ENCODE measurements at regions not wholly inside any gene's neighbourhood (a gene's known extent, or its start where the extent isn't known, plus 50 kb on each side); places are given as distances from the start of the nearest gene placed in this dataset.

DNA sequence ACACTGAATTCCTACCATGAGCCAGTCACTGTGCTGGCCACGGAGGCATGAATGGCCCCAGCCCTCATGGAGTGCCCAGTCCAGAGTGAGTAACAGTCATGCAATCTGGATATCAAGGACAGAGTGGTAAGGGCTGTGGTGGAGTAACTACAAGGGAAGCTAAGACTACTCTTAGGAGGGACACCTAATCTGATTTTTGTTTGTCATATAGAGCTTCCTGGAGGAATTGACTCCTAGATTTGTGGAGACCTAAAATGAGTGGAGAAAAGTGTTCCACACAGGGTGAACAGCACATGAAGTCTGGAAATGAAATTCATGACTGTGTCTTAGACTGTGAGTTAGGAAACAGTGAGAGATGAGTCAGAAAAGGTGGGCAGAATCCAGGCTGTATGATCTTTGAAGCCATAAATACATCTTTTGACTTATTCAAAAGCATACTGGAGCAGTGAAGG, 219.9 kb downstream of the NFKBIZ start:
- no peaks in the 10 kb centered on the region for H3K4me1 ChIP-seq (ENCODE audit: control insufficient read depth, insufficient read depth, low read length, poor library complexity, severe bottlenecking)
- no peak for DNase-seq
- H3K4me3 ChIP-seq (ENCODE audit: insufficient read depth, low read depth, low read length, poor library complexity, severe bottlenecking): no peak overlapping the region
- H3K36me3 ChIP-seq (ENCODE audit: control insufficient read depth, insufficient read depth, low read length): no peaks in the 10 kb centered on the region
- H3K9me3 ChIP-seq (ENCODE audit: control insufficient read depth, low read length): no peaks in the 10 kb centered on the region
- no peak overlapping the region for H3K27ac ChIP-seq (ENCODE audit: insufficient read depth, low read length, poor library complexity, severe bottlenecking)
- H3K27me3 ChIP-seq (replicated peaks; ENCODE audit: control insufficient read depth, insufficient read depth, low read length, poor library complexity, severe bottlenecking): no peaks in the 10 kb centered on the region

DNA sequence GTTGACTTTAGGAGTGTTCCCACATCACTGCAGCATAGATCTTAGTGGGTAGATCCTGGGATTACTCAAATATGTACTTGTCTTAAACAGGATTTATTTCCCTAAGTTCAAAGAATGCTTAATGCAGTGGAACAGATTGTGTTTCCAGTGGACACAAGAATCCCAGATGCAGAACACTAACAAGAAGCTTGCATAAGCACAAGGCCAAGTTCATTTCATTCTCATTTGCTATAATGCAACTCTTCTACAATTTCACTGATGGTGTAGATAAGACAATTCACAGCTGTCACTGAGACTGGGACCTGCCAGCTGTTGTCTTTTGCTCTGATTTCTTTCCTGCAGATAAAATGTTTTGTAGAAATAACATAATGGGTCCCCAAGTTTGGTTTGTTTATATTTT, 225.6 kb downstream of the NFKBIZ start:
- Histone ChIP-seq H3K36me3 (ENCODE audit: control insufficient read depth, insufficient read depth, low read length) (no peaks in the 10 kb centered on the region), H3K27me3 (replicated peaks; ENCODE audit: control insufficient read depth, insufficient read depth, low read length, poor library complexity, severe bottlenecking) (no peaks in the 10 kb centered on the region), H3K9me3 (ENCODE audit: control insufficient read depth, low read length) (no peaks in the 10 kb centered on the region), H3K4me1 (ENCODE audit: control insufficient read depth, insufficient read depth, low read length, poor library complexity, severe bottlenecking) (peaks cover 11% of the 10 kb centered on the region), H3K4me3 (ENCODE audit: insufficient read depth, low read depth, low read length, poor library complexity, severe bottlenecking) (no peak overlapping the region), H3K27ac (ENCODE audit: insufficient read depth, low read length, poor library complexity, severe bottlenecking) (no peak overlapping the region)
- DNase-seq: no peak

GRCh38 chr3:102078401-102078800, 229.1 kb downstream of the NFKBIZ start:
- peaks cover 11% of the 10 kb centered on the region for H3K4me1 ChIP-seq (ENCODE audit: control insufficient read depth, insufficient read depth, low read length, poor library complexity, severe bottlenecking)
- no peak for DNase-seq
- no peaks in the 10 kb centered on the region for H3K9me3 ChIP-seq (ENCODE audit: control insufficient read depth, low read length)
- no peak overlapping the region for H3K4me3 ChIP-seq (ENCODE audit: insufficient read depth, low read depth, low read length, poor library complexity, severe bottlenecking)
- H3K27ac ChIP-seq (ENCODE audit: insufficient read depth, low read length, poor library complexity, severe bottlenecking): no peak overlapping the region
- H3K27me3 ChIP-seq (replicated peaks; ENCODE audit: control insufficient read depth, insufficient read depth, low read length, poor library complexity, severe bottlenecking): no peaks in the 10 kb centered on the region
- H3K36me3 ChIP-seq (ENCODE audit: control insufficient read depth, insufficient read depth, low read length): no peaks in the 10 kb centered on the region

GRCh38 chr3:102078854-102079808, 229.8 kb downstream of the NFKBIZ start:
- Histone ChIP-seq H3K27ac (ENCODE audit: insufficient read depth, low read length, poor library complexity, severe bottlenecking) (peak overlapping the region; percentile 30), H3K4me3 (ENCODE audit: insufficient read depth, low read depth, low read length, poor library complexity, severe bottlenecking) (peak overlapping the region; percentile 10), H3K36me3 (ENCODE audit: control insufficient read depth, insufficient read depth, low read length) (no peaks in the 10 kb centered on the region), H3K9me3 (ENCODE audit: control insufficient read depth, low read length) (no peaks in the 10 kb centered on the region), H3K27me3 (replicated peaks; ENCODE audit: control insufficient read depth, insufficient read depth, low read length, poor library complexity, severe bottlenecking) (no peaks in the 10 kb centered on the region), H3K4me1 (ENCODE audit: control insufficient read depth, insufficient read depth, low read length, poor library complexity, severe bottlenecking) (peaks cover 11% of the 10 kb centered on the region)
- DNase-seq: no peak

GRCh38 chr3:102079809-102080197, 230.5 kb downstream of the NFKBIZ start:
- peak overlapping the region; percentile 30 for H3K27ac ChIP-seq (ENCODE audit: insufficient read depth, low read length, poor library complexity, severe bottlenecking)
- H3K4me1 ChIP-seq (ENCODE audit: control insufficient read depth, insufficient read depth, low read length, poor library complexity, severe bottlenecking): peaks cover 11% of the 10 kb centered on the region
- H3K4me3 ChIP-seq (ENCODE audit: insufficient read depth, low read depth, low read length, poor library complexity, severe bottlenecking): no peak overlapping the region
- no peaks in the 10 kb centered on the region for H3K36me3 ChIP-seq (ENCODE audit: control insufficient read depth, insufficient read depth, low read length)
- H3K9me3 ChIP-seq (ENCODE audit: control insufficient read depth, low read length): no peaks in the 10 kb centered on the region
- no peak for DNase-seq
- H3K27me3 ChIP-seq (replicated peaks; ENCODE audit: control insufficient read depth, insufficient read depth, low read length, poor library complexity, severe bottlenecking): no peaks in the 10 kb centered on the region

GRCh38 chr3:102081572-102082289, 232.4 kb downstream of the NFKBIZ start:
- H3K27me3 ChIP-seq (replicated peaks; ENCODE audit: control insufficient read depth, insufficient read depth, low read length, poor library complexity, severe bottlenecking): no peaks in the 10 kb centered on the region
- no peak overlapping the region for H3K4me3 ChIP-seq (ENCODE audit: insufficient read depth, low read depth, low read length, poor library complexity, severe bottlenecking)
- DNase-seq: no peak
- H3K9me3 ChIP-seq (ENCODE audit: control insufficient read depth, low read length): no peaks in the 10 kb centered on the region
- H3K36me3 ChIP-seq (ENCODE audit: control insufficient read depth, insufficient read depth, low read length): no peaks in the 10 kb centered on the region
- H3K27ac ChIP-seq (ENCODE audit: insufficient read depth, low read length, poor library complexity, severe bottlenecking): no peak overlapping the region
- peaks cover 11% of the 10 kb centered on the region for H3K4me1 ChIP-seq (ENCODE audit: control insufficient read depth, insufficient read depth, low read length, poor library complexity, severe bottlenecking)

GRCh38 chr3:102083473-102083872, 234.2 kb downstream of the NFKBIZ start:
- H3K27me3 ChIP-seq (replicated peaks; ENCODE audit: control insufficient read depth, insufficient read depth, low read length, poor library complexity, severe bottlenecking): no peaks in the 10 kb centered on the region
- no peak for DNase-seq

GRCh38 chr3:102084006-102084405, 234.7 kb downstream of the NFKBIZ start:
- Histone ChIP-seq H3K36me3 (ENCODE audit: control insufficient read depth, insufficient read depth, low read length) (no peaks in the 10 kb centered on the region), H3K4me1 (ENCODE audit: control insufficient read depth, insufficient read depth, low read length, poor library complexity, severe bottlenecking) (peaks cover 4% of the 10 kb centered on the region), H3K4me3 (ENCODE audit: insufficient read depth, low read depth, low read length, poor library complexity, severe bottlenecking) (no peak overlapping the region), H3K9me3 (ENCODE audit: control insufficient read depth, low read length) (no peaks in the 10 kb centered on the region), H3K27me3 (replicated peaks; ENCODE audit: control insufficient read depth, insufficient read depth, low read length, poor library complexity, severe bottlenecking) (no peaks in the 10 kb centered on the region), H3K27ac (ENCODE audit: insufficient read depth, low read length, poor library complexity, severe bottlenecking) (no peak overlapping the region)
- no peak for DNase-seq

More at GRCh38 chr3:102083473-102083872, 234.2 kb downstream of the NFKBIZ start:
- Histone ChIP-seq H3K27ac (ENCODE audit: insufficient read depth, low read length, poor library complexity, severe bottlenecking) (no peak overlapping the region), H3K4me3 (ENCODE audit: insufficient read depth, low read depth, low read length, poor library complexity, severe bottlenecking) (no peak overlapping the region), H3K9me3 (ENCODE audit: control insufficient read depth, low read length) (no peaks in the 10 kb centered on the region), H3K4me1 (ENCODE audit: control insufficient read depth, insufficient read depth, low read length, poor library complexity, severe bottlenecking) (peaks cover 4% of the 10 kb centered on the region), H3K36me3 (ENCODE audit: control insufficient read depth, insufficient read depth, low read length) (no peaks in the 10 kb centered on the region)

GRCh38 chr3:102084704-102085103, 235.4 kb downstream of the NFKBIZ start:
- H3K4me1 ChIP-seq (ENCODE audit: control insufficient read depth, insufficient read depth, low read length, poor library complexity, severe bottlenecking): no peaks in the 10 kb centered on the region
- H3K9me3 ChIP-seq (ENCODE audit: control insufficient read depth, low read length): no peaks in the 10 kb centered on the region
- no peaks in the 10 kb centered on the region for H3K36me3 ChIP-seq (ENCODE audit: control insufficient read depth, insufficient read depth, low read length)
- no peaks in the 10 kb centered on the region for H3K27me3 ChIP-seq (replicated peaks; ENCODE audit: control insufficient read depth, insufficient read depth, low read length, poor library complexity, severe bottlenecking)
- DNase-seq: no peak
- H3K4me3 ChIP-seq (ENCODE audit: insufficient read depth, low read depth, low read length, poor library complexity, severe bottlenecking): no peak overlapping the region
- H3K27ac ChIP-seq (ENCODE audit: insufficient read depth, low read length, poor library complexity, severe bottlenecking): no peak overlapping the region

Measured in effector memory CD4-positive, alpha-beta T cell (primary cell).